Astrocyte of the spinal cord (primary cell): ENCODE measurements at regions not wholly inside any gene's neighbourhood (a gene's known extent, or its start where the extent isn't known, plus 50 kb on each side); places are given as distances from the start of the nearest gene placed in this dataset.
A peak's percentile ranks its signal among the peaks of the same experiment; 100 is the strongest.

ENCODE experiments used
- DNase-seq: peaks from one replicate; pipeline ENCODE4 v3.0.0; 2011; ENCODE audit warnings: low read depth, low spot score
- H3K4me3 ChIP-seq: 2 replicates; pipeline ENCODE4 v1.5.1; 2011; ENCODE audit warnings: low read depth, mild to moderate bottlenecking, low read length, moderate library complexity
- CTCF ChIP-seq: IDR thresholded peaks from 2 replicates; pipeline ENCODE4 v1.5.1; 2012; ENCODE audit warnings: low read depth, mild to moderate bottlenecking, low read length, inconsistent platforms
- in situ Hi-C: cut with HindIII; loops from 2 replicates; pipeline ENCODE4 v1.10.0; 2017; ENCODE audit warnings: low sequenced_read_pairs

DNA sequence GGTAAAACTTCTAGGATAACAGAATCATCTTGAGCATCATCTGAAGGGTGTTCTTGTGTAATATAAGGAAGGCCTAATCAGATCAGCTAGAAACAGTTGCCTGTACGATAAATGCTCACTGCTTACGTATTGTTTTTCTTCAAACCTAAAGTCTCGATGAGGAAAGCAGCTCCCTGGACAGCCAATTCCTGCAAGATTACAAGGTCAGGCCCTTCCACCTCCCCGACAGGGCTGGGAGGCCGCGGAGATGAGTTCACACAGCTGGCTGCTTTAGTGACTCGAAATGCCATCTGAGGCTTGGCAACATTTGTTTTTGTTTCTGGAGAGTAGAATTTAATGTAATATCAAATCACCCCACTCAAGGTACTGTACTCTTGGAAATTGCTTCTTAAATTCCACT lies 95.1 kb upstream of the PFKP start:
- in situ Hi-C loops = no loop called here
- no peak for TF ChIP-seq CTCF
- H3K4me3 ChIP-seq = no peak overlapping the region
- no peak for DNase-seq

DNA sequence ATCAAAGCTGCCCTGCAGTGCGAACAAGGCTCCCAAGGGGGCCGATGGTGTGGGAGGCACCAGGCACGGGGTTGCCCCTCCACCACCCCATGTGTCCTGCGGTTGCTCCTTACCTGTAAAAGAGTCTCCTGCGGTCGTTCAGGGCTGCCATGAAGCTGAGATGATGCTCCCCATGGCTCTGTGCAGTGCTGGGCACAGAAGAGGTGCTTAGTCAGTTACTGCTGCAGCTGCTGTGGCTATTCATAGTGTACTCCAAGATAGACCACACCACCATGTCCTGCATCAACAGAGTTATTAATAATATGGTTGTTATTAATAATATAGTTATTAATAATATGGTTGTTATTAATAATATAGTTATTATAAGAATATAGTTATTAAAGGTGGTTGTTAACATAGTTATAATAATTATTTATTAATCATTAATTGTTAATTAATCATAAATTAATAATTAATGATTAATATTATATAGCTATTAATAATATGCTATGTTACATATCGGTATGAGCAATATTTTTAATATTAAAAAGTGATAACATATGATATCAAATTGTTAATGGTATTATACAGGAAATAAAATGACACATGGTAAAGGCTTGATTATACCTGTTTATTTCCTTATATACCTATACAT lies 97.0 kb upstream of the PFKP start:
- no peak for DNase-seq
- no peak for TF ChIP-seq CTCF
- in situ Hi-C loops = no loop called here
- H3K4me3 ChIP-seq = no peak overlapping the region

DNA sequence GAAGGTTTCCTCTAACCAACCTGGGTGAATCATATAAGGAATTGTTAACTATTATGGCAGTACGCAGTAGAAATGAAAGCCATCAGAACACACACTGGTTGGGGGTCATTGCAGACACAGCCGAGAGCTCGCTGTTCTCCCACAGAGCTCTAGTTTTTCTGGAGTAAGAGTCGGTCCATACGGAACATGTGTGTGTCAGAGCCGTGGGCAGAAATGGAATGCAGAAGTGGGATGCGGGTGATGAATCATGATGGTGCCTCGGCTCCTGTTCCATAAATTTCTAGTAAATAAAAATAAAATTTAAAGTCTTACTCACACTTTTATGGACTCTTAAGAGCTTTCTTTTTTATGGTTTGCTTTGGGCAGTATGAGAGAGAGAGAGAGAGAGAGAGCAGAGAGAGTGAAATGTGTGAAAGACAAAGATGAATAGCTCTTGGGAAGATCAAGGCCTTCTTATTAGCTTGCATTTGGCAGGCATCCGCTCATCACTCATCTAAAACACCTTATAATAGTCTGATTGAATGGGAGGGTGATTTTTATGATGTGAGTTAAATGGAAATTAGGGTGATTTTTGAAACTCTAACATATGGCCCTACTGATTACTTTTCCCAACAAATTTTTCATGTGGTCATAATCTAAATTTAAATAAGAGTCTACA lies 98.8 kb upstream of the PFKP start:
- TF ChIP-seq CTCF = no peak
- in situ Hi-C loops = no loop called here
- DNase-seq = peak; percentile 38
- H3K4me3 ChIP-seq = no peak overlapping the region

DNA sequence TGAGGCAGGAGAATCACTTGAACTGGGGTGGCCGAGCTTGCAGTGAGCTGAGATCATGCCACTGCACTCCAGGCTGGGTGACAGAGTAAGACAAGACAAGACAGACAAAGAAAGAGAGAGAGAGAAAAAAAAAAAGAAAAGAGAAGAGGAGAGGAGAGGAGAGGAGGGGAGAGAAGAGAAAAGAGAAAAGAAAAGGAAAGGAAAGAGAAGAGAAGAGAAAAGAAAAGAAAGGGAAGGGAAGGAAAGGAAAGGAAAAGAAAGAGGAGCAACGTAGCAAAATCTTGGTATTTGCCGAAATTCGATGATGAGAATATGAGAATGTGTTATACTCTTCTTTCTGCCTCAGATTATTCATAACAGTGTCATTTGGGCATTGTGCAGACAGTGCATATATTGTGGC lies 101.2 kb upstream of the PFKP start:
- TF ChIP-seq CTCF = no peak
- no peak for DNase-seq
- in situ Hi-C loops = no loop called here
- no peak overlapping the region for H3K4me3 ChIP-seq

DNA sequence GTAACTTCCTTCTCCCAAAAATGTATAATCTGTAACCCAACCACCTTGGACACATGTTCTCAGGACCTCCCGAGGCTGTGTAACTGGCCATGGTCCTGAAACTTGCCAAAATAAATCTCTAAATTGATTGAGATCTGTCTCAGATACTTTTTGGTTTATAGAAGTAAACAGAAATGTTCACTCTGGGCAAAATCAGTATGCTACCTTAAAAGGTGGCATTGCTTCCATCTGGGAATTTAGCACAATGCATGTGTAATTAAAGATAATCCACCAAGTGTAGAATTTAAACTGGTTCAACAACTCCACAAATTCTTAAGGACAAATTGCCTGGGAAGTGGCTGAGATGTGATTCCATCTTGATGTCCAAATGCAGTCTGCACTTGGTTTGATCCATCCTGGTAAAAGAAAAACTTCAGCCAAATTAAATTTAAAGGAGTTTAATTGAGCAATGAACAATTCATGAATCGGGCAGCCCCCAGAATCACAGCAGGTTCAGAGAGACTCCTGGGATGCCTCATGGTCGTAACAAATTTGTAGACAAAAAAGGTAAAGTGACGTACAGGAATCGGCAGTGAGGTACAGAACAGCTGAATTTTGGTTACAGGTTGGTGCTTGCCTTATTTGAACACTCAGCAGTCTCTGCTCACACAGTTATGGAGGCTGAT lies 102.6 kb upstream of the PFKP start:
- no peak for TF ChIP-seq CTCF
- no peak overlapping the region for H3K4me3 ChIP-seq
- no peak for DNase-seq
- in situ Hi-C loops = no loop called here

GRCh38 chr10:2963889-2964631 lies 103.3 kb upstream of the PFKP start:
- TF ChIP-seq CTCF = no peak
- in situ Hi-C loops = no loop called here
- H3K4me3 ChIP-seq = no peak overlapping the region
- no peak for DNase-seq
